ENCODE measurements at regions not wholly inside any gene's neighbourhood (a gene's known extent, or its start where the extent isn't known, plus 50 kb on each side); places are given as distances from the start of the nearest gene placed in this dataset.

DNA sequence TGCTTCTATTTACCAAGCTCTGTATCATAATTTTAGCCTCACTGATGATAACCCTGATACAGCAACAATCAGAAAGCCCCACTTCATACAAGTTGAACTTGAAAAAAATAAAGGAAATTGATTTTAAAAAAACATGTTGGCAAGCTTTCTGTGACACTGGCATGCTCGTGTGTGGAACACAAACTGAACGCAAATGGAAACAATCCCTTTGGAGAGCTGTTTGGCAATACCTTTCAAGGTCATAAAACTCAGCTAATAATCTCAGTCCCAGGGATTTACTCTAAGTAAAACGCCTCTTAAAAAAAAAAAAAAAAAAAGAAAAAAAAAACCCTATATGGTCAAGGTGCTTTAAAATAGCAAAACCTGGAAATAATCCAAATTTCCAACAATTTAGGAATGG, 166.7 kb upstream of the BCL6 start:
- Histone ChIP-seq H3K9ac (ENCODE audit: low read depth in 1 of 2, low read length in 2 of 2) (no peak overlapping the region), H3K27ac (ENCODE audit: low read depth in 1 of 2, low read length in 2 of 2) (no peak overlapping the region), H3K9me3 (ENCODE audit: control insufficient read depth in 4 of 4, low read length in 3 of 4) (no peaks in the 10 kb centered on the region), H3K27me3 (ENCODE audit: control insufficient read depth in 4 of 4, insufficient read depth in 4 of 4, low read length in 3 of 4) (no peaks in the 10 kb centered on the region), H3K36me3 (ENCODE audit: control insufficient read depth in 4 of 4, insufficient read depth in 3 of 4, low read depth in 1 of 4, low read length in 3 of 4) (no peaks in the 10 kb centered on the region), H3K4me3 (ENCODE audit: low read depth in 1 of 3, low read length in 3 of 3) (no peak overlapping the region), H3K4me1 (ENCODE audit: control insufficient read depth in 4 of 4, insufficient read depth in 4 of 4, low read length in 3 of 4) (no peaks in the 10 kb centered on the region)
- TF ChIP-seq RAD21 (IDR thresholded peaks at IDR 0.05) = peak; percentile 17 to 38
- TF ChIP-seq, protein P1, sequence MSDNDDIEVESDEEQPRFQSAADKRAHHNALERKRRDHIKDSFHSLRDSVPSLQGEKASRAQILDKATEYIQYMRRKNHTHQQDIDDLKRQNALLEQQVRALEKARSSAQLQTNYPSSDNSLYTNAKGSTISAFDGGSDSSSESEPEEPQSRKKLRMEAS (IDR thresholded peaks at IDR 0.05) = no peak
- peak; percentile 24 to 38 for TF ChIP-seq HNF4A (conservative IDR thresholded peaks at IDR 0.05)
- no peak for TF ChIP-seq YY1 (IDR thresholded peaks at IDR 0.05)
- peak in 1 of 2 donors; percentile 13 for TF ChIP-seq JUND (IDR thresholded peaks at IDR 0.05)
- TF ChIP-seq RXRA (IDR thresholded peaks at IDR 0.05) = peak; percentile 21 to 48
- TF ChIP-seq EGR1 (IDR thresholded peaks at IDR 0.05; ENCODE audit: low read depth in 2 of 2) = peak in 1 of 2 donors; percentile 50
- TF ChIP-seq ZBTB33 (IDR thresholded peaks at IDR 0.05) = no peak
- TF ChIP-seq, protein P2, sequence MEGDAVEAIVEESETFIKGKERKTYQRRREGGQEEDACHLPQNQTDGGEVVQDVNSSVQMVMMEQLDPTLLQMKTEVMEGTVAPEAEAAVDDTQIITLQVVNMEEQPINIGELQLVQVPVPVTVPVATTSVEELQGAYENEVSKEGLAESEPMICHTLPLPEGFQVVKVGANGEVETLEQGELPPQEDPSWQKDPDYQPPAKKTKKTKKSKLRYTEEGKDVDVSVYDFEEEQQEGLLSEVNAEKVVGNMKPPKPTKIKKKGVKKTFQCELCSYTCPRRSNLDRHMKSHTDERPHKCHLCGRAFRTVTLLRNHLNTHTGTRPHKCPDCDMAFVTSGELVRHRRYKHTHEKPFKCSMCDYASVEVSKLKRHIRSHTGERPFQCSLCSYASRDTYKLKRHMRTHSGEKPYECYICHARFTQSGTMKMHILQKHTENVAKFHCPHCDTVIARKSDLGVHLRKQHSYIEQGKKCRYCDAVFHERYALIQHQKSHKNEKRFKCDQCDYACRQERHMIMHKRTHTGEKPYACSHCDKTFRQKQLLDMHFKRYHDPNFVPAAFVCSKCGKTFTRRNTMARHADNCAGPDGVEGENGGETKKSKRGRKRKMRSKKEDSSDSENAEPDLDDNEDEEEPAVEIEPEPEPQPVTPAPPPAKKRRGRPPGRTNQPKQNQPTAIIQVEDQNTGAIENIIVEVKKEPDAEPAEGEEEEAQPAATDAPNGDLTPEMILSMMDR (IDR thresholded peaks at IDR 0.05; ENCODE audit: low read depth, low read length, missing input control) = no peak
- 34% methylated on average over 3 of the region's 3 CpGs for WGBS
- DNase-seq (ENCODE audit: low spot score) = no peak

GRCh38 chr3:187913617-187914033, 168.4 kb upstream of the BCL6 start:
- Histone ChIP-seq H3K4me3 (ENCODE audit: low read depth in 1 of 3, low read length in 3 of 3) (no peak overlapping the region), H3K27me3 (ENCODE audit: control insufficient read depth in 4 of 4, insufficient read depth in 4 of 4, low read length in 3 of 4) (no peaks in the 10 kb centered on the region), H3K27ac (ENCODE audit: low read depth in 1 of 2, low read length in 2 of 2) (no peak overlapping the region), H3K9me3 (ENCODE audit: control insufficient read depth in 4 of 4, low read length in 3 of 4) (no peaks in the 10 kb centered on the region), H3K36me3 (ENCODE audit: control insufficient read depth in 4 of 4, insufficient read depth in 3 of 4, low read depth in 1 of 4, low read length in 3 of 4) (no peaks in the 10 kb centered on the region), H3K9ac (ENCODE audit: low read depth in 1 of 2, low read length in 2 of 2) (no peak overlapping the region), H3K4me1 (ENCODE audit: control insufficient read depth in 4 of 4, insufficient read depth in 4 of 4, low read length in 3 of 4) (no peaks in the 10 kb centered on the region)
- WGBS = 92% methylated on average over 2 of the region's 2 CpGs
- TF ChIP-seq REST (IDR thresholded peaks at IDR 0.05) (no peak), ZBTB33 (IDR thresholded peaks at IDR 0.05) (no peak), FOXA2 (IDR thresholded peaks at IDR 0.05) (no peak), EGR1 (IDR thresholded peaks at IDR 0.05; ENCODE audit: low read depth in 2 of 2) (no peak), JUND (IDR thresholded peaks at IDR 0.05) (no peak), YY1 (IDR thresholded peaks at IDR 0.05) (no peak), FOXA1 (IDR thresholded peaks at IDR 0.05) (no peak)
- TF ChIP-seq, protein P2 (IDR thresholded peaks at IDR 0.05; ENCODE audit: low read depth, low read length, missing input control) = no peak
- no peak for DNase-seq (ENCODE audit: low spot score)

All from liver (tissue), 8 donors.